A673 (cell line): ENCODE measurements at regions not wholly inside any gene's neighbourhood (a gene's known extent, or its start where the extent isn't known, plus 50 kb on each side); places are given as distances from the start of the nearest gene placed in this dataset.

Experiments
- BruUV-seq: library from RNA; stranded (reverse); fragments of 400-500 nt; replicated peaks from 2 replicates; lab custom pipeline; 2021; lab: Mats Ljungman, UMichigan
- CTCF ChIA-PET: fragments of 300-600 bp; sonication (Branson Sonifier 250); formaldehyde crosslinking; loops from one replicate; lab custom pipeline; 2022; ENCODE audit warnings: antibody characterized with exemption; lab: Charles Lee
- POLR2A ChIA-PET: fragments of 300-600 bp; sonication (Branson Sonifier 250); formaldehyde crosslinking; loops from one replicate; lab custom pipeline; 2022; ENCODE audit warnings: antibody characterized with exemption; ENCODE audit not compliant: low non-redundant PET; lab: Charles Lee
- DNase-seq: peaks from one replicate; pipeline ENCODE4 v3.0.0-alpha.2; 2015; ENCODE audit warnings: low spot score
- H3K27ac ChIP-seq: fragments of 200-600 bp; sonication (generic); 2 replicates; pipeline ENCODE4 v1.5.1; 2016; ENCODE audit warnings: mixed run types, low read depth, mild to moderate bottlenecking, mixed read lengths, antibody characterized with exemption, low read length; ENCODE audit not compliant: poor library complexity, severe bottlenecking
- H3K27me3 ChIP-seq: fragments of 200-600 bp; sonication (generic); replicated peaks from 2 replicates; pipeline ENCODE4 v1.6.1; 2017; ENCODE audit warnings: mixed run types, low read depth, mild to moderate bottlenecking, mixed read lengths, antibody characterized with exemption, low read length; ENCODE audit not compliant: insufficient read depth, poor library complexity
- H3K36me3 ChIP-seq: fragments of 200-600 bp; sonication (generic); 2 replicates; pipeline ENCODE4 v1.6.1; 2016; ENCODE audit warnings: mixed run types, mild to moderate bottlenecking, mixed read lengths, antibody characterized with exemption, low read length; ENCODE audit not compliant: insufficient read depth, poor library complexity, severe bottlenecking
- H3K4me1 ChIP-seq: fragments of 200-600 bp; sonication (generic); 2 replicates; pipeline ENCODE4 v1.6.1; 2017; ENCODE audit warnings: mixed run types, mild to moderate bottlenecking, mixed read lengths, antibody characterized with exemption, low read length; ENCODE audit not compliant: insufficient read depth, poor library complexity, severe bottlenecking
- H3K4me3 ChIP-seq: fragments of 200-600 bp; sonication (generic); 2 replicates; pipeline ENCODE4 v1.5.1; 2016; ENCODE audit warnings: low read depth, mixed run types, mild to moderate bottlenecking, mixed read lengths, low read length; ENCODE audit not compliant: poor library complexity, severe bottlenecking
- H3K9me3 ChIP-seq: fragments of 200-600 bp; sonication (generic); 2 replicates; pipeline ENCODE4 v1.6.1; 2016; ENCODE audit warnings: mixed run types, low read depth, mild to moderate bottlenecking, mixed read lengths, antibody characterized with exemption, low read length; ENCODE audit not compliant: poor library complexity, severe bottlenecking
- EZH2 ChIP-seq: fragments of 200-600 bp; sonication (generic); IDR thresholded peaks from 2 replicates; pipeline ENCODE4 v1.6.1; 2017; ENCODE audit warnings: borderline replicate concordance, low read depth, mild to moderate bottlenecking, mixed read lengths, antibody characterized with exemption, low read length; ENCODE audit not compliant: poor library complexity, severe bottlenecking
- intact Hi-C: fragments of 100-400 bp; cut with micrococcal nuclease; formaldehyde crosslinking; loops from one replicate; pipeline ENCODE4 v1.10.0; 2022; ENCODE audit not compliant: unreplicated experiment
- TF ChIP-seq, protein P1 (sequence below): fragments of 300-800, 200-600 bp; sonication (generic); conservative IDR thresholded peaks from 2 replicates; pipeline ENCODE4 v1.5.1; 2017; ENCODE audit warnings: low read depth, mild to moderate bottlenecking, antibody characterized with exemption, low read length, moderate library complexity, mixed read lengths

DNA sequence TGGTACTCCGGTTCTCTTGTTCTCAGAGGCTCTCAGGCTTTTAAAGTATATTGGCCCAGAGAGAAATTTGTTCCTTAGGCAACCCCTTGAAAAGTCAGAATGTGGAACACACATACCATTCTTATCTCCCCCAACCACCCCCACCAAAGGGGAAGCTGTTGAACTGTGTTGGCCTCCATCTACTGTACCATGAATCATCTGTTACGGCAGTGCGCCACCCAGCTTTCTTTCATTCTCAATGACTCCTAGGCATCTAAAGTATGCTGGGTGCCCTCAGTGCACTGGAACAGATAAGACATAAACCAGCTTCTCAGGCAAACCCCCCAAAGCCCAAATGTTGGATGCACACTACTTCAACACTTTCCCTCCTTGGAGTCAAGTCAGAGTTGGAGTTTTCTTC is 696.2 kb upstream of the TENM4 start:
- ChIA-PET POLR2A (no interaction called here), CTCF (interaction anchor here (1.0 kb wide), 1 partner anchor 17 kb away, joined by 5 read pairs; no protein-coding TSS in a partner anchor)
- H3K9me3 ChIP-seq = no peaks in the 10 kb centered on the region
- no peaks in the 10 kb centered on the region for H3K27me3 ChIP-seq
- H3K36me3 ChIP-seq = no peaks in the 10 kb centered on the region
- TF ChIP-seq, protein P1, sequence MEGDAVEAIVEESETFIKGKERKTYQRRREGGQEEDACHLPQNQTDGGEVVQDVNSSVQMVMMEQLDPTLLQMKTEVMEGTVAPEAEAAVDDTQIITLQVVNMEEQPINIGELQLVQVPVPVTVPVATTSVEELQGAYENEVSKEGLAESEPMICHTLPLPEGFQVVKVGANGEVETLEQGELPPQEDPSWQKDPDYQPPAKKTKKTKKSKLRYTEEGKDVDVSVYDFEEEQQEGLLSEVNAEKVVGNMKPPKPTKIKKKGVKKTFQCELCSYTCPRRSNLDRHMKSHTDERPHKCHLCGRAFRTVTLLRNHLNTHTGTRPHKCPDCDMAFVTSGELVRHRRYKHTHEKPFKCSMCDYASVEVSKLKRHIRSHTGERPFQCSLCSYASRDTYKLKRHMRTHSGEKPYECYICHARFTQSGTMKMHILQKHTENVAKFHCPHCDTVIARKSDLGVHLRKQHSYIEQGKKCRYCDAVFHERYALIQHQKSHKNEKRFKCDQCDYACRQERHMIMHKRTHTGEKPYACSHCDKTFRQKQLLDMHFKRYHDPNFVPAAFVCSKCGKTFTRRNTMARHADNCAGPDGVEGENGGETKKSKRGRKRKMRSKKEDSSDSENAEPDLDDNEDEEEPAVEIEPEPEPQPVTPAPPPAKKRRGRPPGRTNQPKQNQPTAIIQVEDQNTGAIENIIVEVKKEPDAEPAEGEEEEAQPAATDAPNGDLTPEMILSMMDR = no peak
- no peak for DNase-seq
- no peak overlapping the region for H3K4me3 ChIP-seq
- BruUV-seq = no TSS peak
- no peak overlapping the region for H3K27ac ChIP-seq
- H3K4me1 ChIP-seq = no peaks in the 10 kb centered on the region
- intact Hi-C loops = loop anchor here (1.0 kb wide), 1 partner anchor 32 kb away; no protein-coding TSS in a partner anchor

DNA sequence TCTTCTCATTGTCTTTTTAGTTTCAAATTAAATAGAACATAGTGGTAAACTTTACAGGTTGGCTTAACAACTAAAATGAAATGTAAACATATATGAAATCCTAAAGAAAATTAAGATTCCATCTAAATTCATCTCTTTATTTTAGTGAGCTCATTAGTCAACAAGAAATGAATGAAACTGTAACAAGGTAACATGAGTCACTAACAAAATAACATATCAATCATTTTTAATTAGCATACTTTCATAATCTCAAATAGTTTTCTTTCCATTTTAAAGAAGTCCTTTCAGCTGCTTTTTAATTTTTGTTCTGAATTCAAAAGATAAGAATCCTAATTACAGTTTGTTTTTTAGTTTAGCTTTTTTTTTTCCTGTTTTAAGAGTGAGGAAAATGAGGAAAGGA is 688.6 kb upstream of the TENM4 start:
- H3K9me3 ChIP-seq = no peaks in the 10 kb centered on the region
- TF ChIP-seq, protein P1 = no peak
- TF ChIP-seq EZH2 = no peak
- intact Hi-C loops = no loop called here
- no peak overlapping the region for H3K4me3 ChIP-seq
- H3K27ac ChIP-seq = no peak overlapping the region
- DNase-seq = no peak
- BruUV-seq = no TSS peak
- ChIA-PET POLR2A (no interaction called here), CTCF (no interaction called here)
- H3K36me3 ChIP-seq = no peaks in the 10 kb centered on the region
- H3K4me1 ChIP-seq = no peaks in the 10 kb centered on the region
- no peaks in the 10 kb centered on the region for H3K27me3 ChIP-seq

GRCh38 chr11:80122211-80122610 is 681.4 kb upstream of the TENM4 start:
- H3K27me3 ChIP-seq = no peaks in the 10 kb centered on the region
- no TSS peak for BruUV-seq
- DNase-seq = no peak
- ChIA-PET CTCF (no interaction called here), POLR2A (no interaction called here)
- H3K9me3 ChIP-seq = no peaks in the 10 kb centered on the region
- intact Hi-C loops = no loop called here
- H3K36me3 ChIP-seq = no peaks in the 10 kb centered on the region
- H3K27ac ChIP-seq = no peak overlapping the region
- H3K4me3 ChIP-seq = no peak overlapping the region
- TF ChIP-seq, protein P1 = no peak
- no peak for TF ChIP-seq EZH2
- H3K4me1 ChIP-seq = no peaks in the 10 kb centered on the region
